CD4-positive, alpha-beta T cell (primary cell): ENCODE measurements at regions not wholly inside any gene's neighbourhood (a gene's known extent, or its start where the extent isn't known, plus 50 kb on each side); places are given as distances from the start of the nearest gene placed in this dataset.

Source experiments
- ATAC-seq: fragments of 200-7000 bp; cut with Tn5 transposase; one replicate; pipeline ENCODE4 v1.10.0; 2022; ENCODE audit warnings: mild to moderate bottlenecking; ENCODE audit not compliant: poor library complexity
- CTCF ChIA-PET: fragments of 350-600 bp; sonication (Branson Sonifier 250); formaldehyde crosslinking; loops from one replicate; lab custom pipeline; 2021; ENCODE audit warnings: antibody characterized with exemption, inconsistent platforms; lab: Charles Lee
- POLR2A ChIA-PET: fragments of 350-600 bp; sonication (Branson Sonifier 250); formaldehyde crosslinking; loops from one replicate; lab custom pipeline; 2021; ENCODE audit warnings: antibody characterized with exemption, inconsistent platforms; lab: Charles Lee
- DNase-seq, 14 experiments: peaks; one replicate each; pipeline ENCODE4 v3.0.0-alpha.2; 2013 to 2020; ENCODE audit warnings: mixed read lengths in 2 of 14
- H3K27ac ChIP-seq, 2 donors: one replicate each; pipeline versions ENCODE4 v1.5.1 to v1.7.0; 2013; ENCODE audit warnings: low read length in 2 of 2, low read depth in 1 of 2, mild to moderate bottlenecking in 1 of 2
- H3K27me3 ChIP-seq, 2 experiments: 1 replicate in 1 of 2; 2 replicates in 1 of 2; pipeline versions ENCODE4 v1.6.1 to v1.7.0; 2013; ENCODE audit warnings: low read length in 2 of 2, control low read depth in 1 of 2, mild to moderate bottlenecking in 1 of 2, moderate library complexity in 1 of 2; ENCODE audit not compliant: insufficient read depth in 2 of 2, control insufficient read depth in 1 of 2
- H3K36me3 ChIP-seq: one replicate; pipeline ENCODE4 v1.6.1; 2013; ENCODE audit warnings: low read length, control low read depth; ENCODE audit not compliant: insufficient read depth
- H3K4me1 ChIP-seq: one replicate; pipeline ENCODE4 v1.6.1; 2013; ENCODE audit warnings: low read length, control low read depth; ENCODE audit not compliant: insufficient read depth
- H3K4me3 ChIP-seq: one replicate; pipeline ENCODE4 v1.5.1; 2013; ENCODE audit warnings: mild to moderate bottlenecking, low read length, moderate library complexity
- H3K9me3 ChIP-seq, 2 experiments: 1 replicate in 1 of 2; 2 replicates in 1 of 2; pipeline versions ENCODE4 v1.6.1 to v1.7.0; 2013; ENCODE audit warnings: low read length in 2 of 2, mild to moderate bottlenecking in 2 of 2, control low read depth in 1 of 2, moderate library complexity in 1 of 2; ENCODE audit not compliant: control insufficient read depth in 1 of 2, insufficient read depth in 1 of 2
- H3K27ac Mint-ChIP-seq: one replicate; pipeline ENCODE4 v1.8.0; 2020; ENCODE audit warnings: mixed read lengths
- H3K27me3 Mint-ChIP-seq: one replicate; pipeline ENCODE4 v1.8.0; 2021; ENCODE audit warnings: mixed read lengths
- H3K36me3 Mint-ChIP-seq: one replicate; pipeline ENCODE4 v1.8.0; 2021; ENCODE audit warnings: low read depth, mixed read lengths
- H3K4me1 Mint-ChIP-seq: one replicate; pipeline ENCODE4 v1.8.0; 2021; ENCODE audit warnings: low read depth, mixed read lengths
- H3K4me3 Mint-ChIP-seq: one replicate; pipeline ENCODE4 v1.8.0; 2020; ENCODE audit warnings: mild to moderate bottlenecking, mixed read lengths
- H3K9me3 Mint-ChIP-seq: one replicate; pipeline ENCODE4 v1.8.0; 2020; ENCODE audit warnings: mixed read lengths
- intact Hi-C, 2 experiments: fragments of 100-400 bp; cut with DNase I in 1 of 2; cut with micrococcal nuclease in 1 of 2; formaldehyde crosslinking; loops; one replicate each; pipeline versions ENCODE4 v1.15.1 to v1.9.0; 2023 to 2025; cut with DNase I, micrococcal nuclease
- TF ChIP-seq, protein P1 (sequence below): fragments of 200-600 bp; IDR thresholded peaks from one replicate; pipeline ENCODE4 v1.8.0; 2022; ENCODE audit warnings: antibody characterized with exemption, mild to moderate bottlenecking

DNA sequence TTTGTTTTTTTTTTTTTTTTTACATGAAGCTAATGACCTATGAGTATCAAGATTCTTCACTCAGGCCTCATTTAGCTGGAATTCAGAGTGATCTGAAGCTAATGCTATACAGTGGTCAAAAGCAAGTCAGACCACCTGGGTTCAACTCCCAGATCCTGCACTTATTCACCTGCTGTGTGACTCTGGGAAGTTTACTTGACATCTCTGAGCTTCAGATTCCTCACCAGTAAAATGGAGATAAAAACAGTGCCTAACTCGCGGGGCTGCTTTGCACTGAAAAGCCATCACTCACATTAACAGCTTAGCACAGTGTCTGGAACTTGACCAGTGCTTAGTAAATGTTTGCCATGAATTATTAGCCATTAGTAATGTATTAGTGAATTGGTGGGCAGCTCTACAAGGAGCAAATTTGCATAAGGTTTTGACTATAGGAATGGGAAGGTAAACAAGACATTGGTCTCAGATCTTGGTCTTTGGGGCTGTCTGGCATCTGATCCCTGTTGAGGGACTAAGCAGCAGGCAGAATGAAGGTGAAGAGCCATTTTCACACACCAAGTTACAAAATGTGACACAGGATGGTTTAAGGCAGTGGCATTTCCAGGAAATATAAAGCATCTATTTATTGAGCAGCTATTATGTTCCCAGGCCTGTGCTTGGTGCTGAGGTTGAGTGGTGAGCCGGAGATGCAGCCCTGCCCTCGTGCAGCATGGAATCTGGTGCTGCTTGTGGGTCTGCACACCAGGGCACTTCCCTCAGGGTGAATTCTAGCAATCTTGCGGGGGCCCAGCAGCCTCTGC, 291.3 kb downstream of the RRAGC start:
- no peaks in the 10 kb centered on the region for H3K9me3 ChIP-seq
- ATAC-seq (no peak), DNase-seq (no peak)
- TF ChIP-seq, protein P1, sequence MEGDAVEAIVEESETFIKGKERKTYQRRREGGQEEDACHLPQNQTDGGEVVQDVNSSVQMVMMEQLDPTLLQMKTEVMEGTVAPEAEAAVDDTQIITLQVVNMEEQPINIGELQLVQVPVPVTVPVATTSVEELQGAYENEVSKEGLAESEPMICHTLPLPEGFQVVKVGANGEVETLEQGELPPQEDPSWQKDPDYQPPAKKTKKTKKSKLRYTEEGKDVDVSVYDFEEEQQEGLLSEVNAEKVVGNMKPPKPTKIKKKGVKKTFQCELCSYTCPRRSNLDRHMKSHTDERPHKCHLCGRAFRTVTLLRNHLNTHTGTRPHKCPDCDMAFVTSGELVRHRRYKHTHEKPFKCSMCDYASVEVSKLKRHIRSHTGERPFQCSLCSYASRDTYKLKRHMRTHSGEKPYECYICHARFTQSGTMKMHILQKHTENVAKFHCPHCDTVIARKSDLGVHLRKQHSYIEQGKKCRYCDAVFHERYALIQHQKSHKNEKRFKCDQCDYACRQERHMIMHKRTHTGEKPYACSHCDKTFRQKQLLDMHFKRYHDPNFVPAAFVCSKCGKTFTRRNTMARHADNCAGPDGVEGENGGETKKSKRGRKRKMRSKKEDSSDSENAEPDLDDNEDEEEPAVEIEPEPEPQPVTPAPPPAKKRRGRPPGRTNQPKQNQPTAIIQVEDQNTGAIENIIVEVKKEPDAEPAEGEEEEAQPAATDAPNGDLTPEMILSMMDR, result no peak
- Mint-ChIP-seq H3K4me1 (peaks cover 30% of the 10 kb centered on the region), H3K27me3 (peaks cover 42% of the 10 kb centered on the region), H3K36me3 (no peaks in the 10 kb centered on the region), H3K9me3 (no peaks in the 10 kb centered on the region), H3K27ac (no peak overlapping the region), H3K4me3 (no peak overlapping the region)
- peaks cover 10% of the 10 kb centered on the region for H3K4me1 ChIP-seq
- no peaks in the 10 kb centered on the region for H3K36me3 ChIP-seq
- H3K27me3 ChIP-seq, result peaks cover 6 to 9% of the 10 kb centered on the region in 2 experiments
- ChIA-PET POLR2A (interaction anchor here (1.4 kb wide), 1 partner anchor 9 kb away, joined by 5 read pairs; no protein-coding TSS in a partner anchor), CTCF (no interaction called here)
- H3K27ac ChIP-seq, result no peak overlapping the region
- intact Hi-C loops, result no loop called here
- H3K4me3 ChIP-seq, result no peak overlapping the region

DNA sequence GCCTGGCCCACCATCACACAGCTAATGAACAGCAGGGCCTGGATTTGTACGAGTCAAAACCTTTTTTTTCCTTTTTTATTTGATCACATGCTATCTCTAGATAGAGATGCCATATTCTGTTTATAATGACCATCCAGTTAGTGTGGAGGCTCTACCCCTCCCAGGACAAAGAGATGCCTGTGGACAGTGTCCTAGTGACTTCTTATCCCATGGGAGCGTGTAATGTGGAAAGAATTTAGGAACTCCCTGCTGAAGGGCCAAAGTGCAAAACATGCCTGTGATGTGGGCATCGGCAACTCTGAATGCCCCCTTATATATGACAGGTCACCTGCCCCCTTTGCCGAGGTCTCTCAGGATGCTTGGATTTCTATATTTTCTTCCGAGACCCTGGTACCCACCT, 292.2 kb downstream of the RRAGC start:
- H3K9me3 Mint-ChIP-seq, result no peaks in the 10 kb centered on the region
- POLR2A ChIA-PET, result interaction anchor here (1.4 kb wide), 1 partner anchor 8 kb away, joined by 5 read pairs; no protein-coding TSS in a partner anchor
- intact Hi-C loops, result no loop called here

DNA sequence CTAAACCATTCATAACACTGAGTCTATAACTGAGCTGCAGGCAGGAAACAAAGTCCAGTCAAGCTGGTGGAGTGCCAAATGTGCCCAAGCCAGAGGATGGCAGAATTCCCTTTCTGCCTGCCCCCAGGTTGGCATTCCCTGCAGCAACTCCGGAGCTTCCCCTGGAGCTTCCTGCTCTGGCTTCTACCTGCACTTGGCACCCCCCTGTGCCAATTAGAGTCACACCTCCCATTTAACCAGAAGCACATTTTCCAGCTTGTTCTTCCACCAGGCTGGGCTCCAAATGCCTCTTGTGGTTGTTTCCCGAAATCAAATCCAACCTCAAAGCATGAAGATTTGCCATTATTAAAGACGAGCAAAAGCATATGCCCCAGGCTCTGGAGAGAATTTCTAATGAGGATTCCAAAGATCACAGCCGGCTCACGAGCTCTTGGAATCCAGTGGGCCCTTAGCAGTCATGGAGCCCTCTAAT, 294.5 kb downstream of the RRAGC start:
- H3K27me3 Mint-ChIP-seq, result peaks cover 48% of the 10 kb centered on the region
- H3K9me3 Mint-ChIP-seq, result no peaks in the 10 kb centered on the region
- DNase-seq, result no peak
- ATAC-seq, result no peak
- intact Hi-C loops, result no loop called here
- POLR2A ChIA-PET, result interaction anchor here (0.8 kb wide), 1 partner anchor 9 kb away, joined by 3 read pairs; no protein-coding TSS in a partner anchor
- Histone ChIP-seq H3K4me3 (no peak overlapping the region), H3K27me3 (peaks cover 6 to 9% of the 10 kb centered on the region in 2 experiments), H3K9me3 (no peaks in the 10 kb centered on the region), H3K27ac (no peak overlapping the region), H3K36me3 (no peaks in the 10 kb centered on the region), H3K4me1 (peaks cover 33% of the 10 kb centered on the region)
- TF ChIP-seq, protein P1, result no peak
- no peak overlapping the region for H3K4me3 Mint-ChIP-seq
- H3K27ac Mint-ChIP-seq, result no peak overlapping the region
- no peaks in the 10 kb centered on the region for H3K36me3 Mint-ChIP-seq
- peaks cover 52% of the 10 kb centered on the region for H3K4me1 Mint-ChIP-seq
- CTCF ChIA-PET, result no interaction called here

More for the DNA sequence above, 292.2 kb downstream of the RRAGC start:
- Mint-ChIP-seq H3K4me1 (peaks cover 38% of the 10 kb centered on the region), H3K4me3 (no peak overlapping the region), H3K36me3 (no peaks in the 10 kb centered on the region), H3K27ac (no peak overlapping the region), H3K27me3 (peaks cover 51% of the 10 kb centered on the region)
- Histone ChIP-seq H3K27ac (no peak overlapping the region), H3K4me1 (peaks cover 10% of the 10 kb centered on the region), H3K4me3 (no peak overlapping the region), H3K9me3 (no peaks in the 10 kb centered on the region), H3K27me3 (peaks cover 6 to 9% of the 10 kb centered on the region in 2 experiments), H3K36me3 (no peaks in the 10 kb centered on the region)
- TF ChIP-seq, protein P1, result no peak
- DNase-seq, result no peak
- no peak for ATAC-seq
- CTCF ChIA-PET, result no interaction called here
